ENCODE measurements at regions not wholly inside any gene's neighbourhood (a gene's known extent, or its start where the extent isn't known, plus 50 kb on each side); places are given as distances from the start of the nearest gene placed in this dataset.

GRCh38 chr4:137067735-137068134 lies 464.6 kb downstream of the PCDH18 start:
- no peaks in the 10 kb centered on the region for H3K9me3 ChIP-seq
- intact Hi-C loops (cut with DNase I), result no loop called here
- no peaks in the 10 kb centered on the region for H3K36me3 ChIP-seq
- TF ChIP-seq POLR2A (IDR thresholded peaks at IDR 0.05) (no peak), POLR2AphosphoS5 (IDR thresholded peaks at IDR 0.05) (no peak), EP300 (IDR thresholded peaks at IDR 0.05) (no peak), CTCF (IDR thresholded peaks at IDR 0.05) (no peak)
- WGBS, 2 donors, result 70 to 82% methylated on average over 1 of the region's 1 CpG
- H3K27me3 ChIP-seq, result no peaks in the 10 kb centered on the region
- H3K4me1 ChIP-seq, result no peaks in the 10 kb centered on the region
- DNase-seq, result no peak
- H3K27ac ChIP-seq, result no peak overlapping the region
- no peak overlapping the region for H3K4me3 ChIP-seq

- Histone ChIP-seq H3K9me3 (no peaks in the 10 kb centered on the region), H3K27me3 (no peaks in the 10 kb centered on the region), H3K27ac (no peak overlapping the region), H3K4me1 (no peaks in the 10 kb centered on the region), H3K36me3 (no peaks in the 10 kb centered on the region), H3K4me3 (no peak overlapping the region)
- intact Hi-C loops (cut with DNase I), result no loop called here
- no peak for DNase-seq
- WGBS, 2 donors, result 57 to 61% methylated on average over 1 of the region's 1 CpG
- TF ChIP-seq POLR2A (IDR thresholded peaks at IDR 0.05) (no peak), CTCF (IDR thresholded peaks at IDR 0.05) (no peak), POLR2AphosphoS5 (IDR thresholded peaks at IDR 0.05) (no peak), EP300 (IDR thresholded peaks at IDR 0.05) (no peak)
Measured at GRCh38 chr4:137065311-137065710, 467.0 kb downstream of the PCDH18 start.

GRCh38 chr4:137063961-137064360 lies 468.3 kb downstream of the PCDH18 start:
- H3K36me3 ChIP-seq, result no peaks in the 10 kb centered on the region
- H3K4me1 ChIP-seq, result no peaks in the 10 kb centered on the region
- WGBS, 2 donors, result 53 to 75% methylated on average over 2 of the region's 2 CpGs
- no peak for DNase-seq
- H3K9me3 ChIP-seq, result no peaks in the 10 kb centered on the region
- H3K27me3 ChIP-seq, result no peaks in the 10 kb centered on the region
- no peak overlapping the region for H3K4me3 ChIP-seq
- no peak overlapping the region for H3K27ac ChIP-seq
- TF ChIP-seq POLR2AphosphoS5 (IDR thresholded peaks at IDR 0.05) (no peak), CTCF (IDR thresholded peaks at IDR 0.05) (no peak), EP300 (IDR thresholded peaks at IDR 0.05) (no peak), POLR2A (IDR thresholded peaks at IDR 0.05) (no peak)
- intact Hi-C loops (cut with DNase I), result no loop called here

GRCh38 chr4:137043184-137043583 lies 489.1 kb downstream of the PCDH18 start:
- Histone ChIP-seq H3K9me3 (no peaks in the 10 kb centered on the region), H3K4me3 (no peak overlapping the region), H3K4me1 (no peaks in the 10 kb centered on the region), H3K27ac (no peak overlapping the region), H3K27me3 (no peaks in the 10 kb centered on the region), H3K36me3 (no peaks in the 10 kb centered on the region)
- TF ChIP-seq POLR2AphosphoS5 (IDR thresholded peaks at IDR 0.05) (no peak), CTCF (IDR thresholded peaks at IDR 0.05) (no peak), POLR2A (IDR thresholded peaks at IDR 0.05) (no peak), EP300 (IDR thresholded peaks at IDR 0.05) (no peak)
- 48 to 89% methylated on average over 2 of the region's 2 CpGs for WGBS, 2 donors
- no peak for DNase-seq
- intact Hi-C loops (cut with DNase I), result no loop called here

- intact Hi-C loops (cut with DNase I), result no loop called here
- WGBS, 2 donors, result 15 to 42% methylated on average over 3 of the region's 3 CpGs
- no peaks in the 10 kb centered on the region for H3K4me1 ChIP-seq
Measured at GRCh38 chr4:137039370-137039769, 492.9 kb downstream of the PCDH18 start.

More at GRCh38 chr4:137039370-137039769, 492.9 kb downstream of the PCDH18 start:
- Histone ChIP-seq H3K27me3 (no peaks in the 10 kb centered on the region), H3K36me3 (no peaks in the 10 kb centered on the region), H3K4me3 (no peak overlapping the region), H3K9me3 (no peaks in the 10 kb centered on the region), H3K27ac (no peak overlapping the region)
- DNase-seq, result no peak
- no peak for TF ChIP-seq POLR2A (IDR thresholded peaks at IDR 0.05)
- no peak for TF ChIP-seq EP300 (IDR thresholded peaks at IDR 0.05)
- no peak for TF ChIP-seq POLR2AphosphoS5 (IDR thresholded peaks at IDR 0.05)
- TF ChIP-seq CTCF (IDR thresholded peaks at IDR 0.05), result no peak
